GM21360 (cell line): ENCODE measurements at regions not wholly inside any gene's neighbourhood (a gene's known extent, or its start where the extent isn't known, plus 50 kb on each side); places are given as distances from the start of the nearest gene placed in this dataset.

Source experiments
- ATAC-seq: cut with Tn5 transposase; IDR thresholded peaks from one replicate; pipeline ENCODE4 v1.9.1; 2021; ENCODE audit warnings: mild to moderate bottlenecking, moderate library complexity; ENCODE audit not compliant: unreplicated experiment

DNA sequence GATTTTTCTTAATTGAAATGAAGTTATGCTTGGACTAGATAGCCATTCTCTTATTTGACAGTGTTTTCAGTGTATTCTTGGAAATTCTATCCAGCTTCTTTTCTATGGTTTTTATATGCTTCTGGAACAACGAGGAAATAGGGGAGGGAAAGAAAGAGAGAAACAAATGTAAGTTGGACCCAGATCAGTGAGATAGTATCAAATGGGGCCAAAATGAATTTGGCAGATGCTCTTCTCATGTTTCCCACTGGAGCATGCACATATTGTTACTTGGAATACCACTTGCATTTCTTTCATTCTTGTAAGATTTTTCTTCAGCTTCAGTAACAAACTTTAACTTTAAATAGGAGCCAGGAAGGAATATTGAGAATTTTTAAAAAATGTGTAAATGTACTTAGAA, 312.3 kb downstream of the PRL start:
- ATAC-seq = no peak

DNA sequence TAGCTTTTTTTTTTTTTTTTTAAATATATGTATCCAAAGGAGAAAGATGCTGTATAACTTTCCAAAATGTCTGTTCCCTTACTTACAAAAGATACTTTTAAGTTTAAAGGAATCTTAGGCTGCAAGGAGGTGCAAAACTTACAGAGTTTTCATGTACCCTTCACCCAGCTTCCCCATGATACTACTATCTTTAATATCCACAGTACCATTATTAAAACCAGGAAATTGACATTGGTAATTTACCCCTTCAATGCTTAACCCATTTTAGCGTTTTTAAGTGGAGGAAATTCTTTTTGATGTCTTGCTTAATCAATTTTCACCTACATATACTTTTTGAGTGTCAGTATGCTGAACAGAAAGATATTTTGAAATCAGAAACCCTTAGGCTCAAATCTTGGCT, 310.9 kb downstream of the PRL start:
- no peak for ATAC-seq

DNA sequence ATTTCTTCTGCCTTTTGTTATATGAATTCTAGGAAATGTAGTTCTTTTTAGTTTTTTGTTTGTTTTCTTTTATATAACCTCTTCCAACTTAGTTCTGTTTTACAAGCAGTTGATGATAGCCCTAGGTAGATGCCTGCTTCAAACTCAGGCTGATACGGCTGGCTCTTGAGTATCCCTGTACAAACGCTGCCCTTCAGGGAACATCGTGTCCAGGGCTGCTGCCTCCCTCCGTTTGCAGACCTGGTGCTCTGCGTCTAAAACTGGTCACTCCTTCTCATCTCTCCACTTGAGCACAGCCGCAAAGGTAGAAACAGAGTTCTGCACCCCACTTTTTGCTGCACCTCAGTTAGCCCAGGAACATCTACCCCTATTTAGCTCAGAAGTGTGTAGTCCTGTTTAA, 310.1 kb downstream of the PRL start:
- ATAC-seq = no peak

DNA sequence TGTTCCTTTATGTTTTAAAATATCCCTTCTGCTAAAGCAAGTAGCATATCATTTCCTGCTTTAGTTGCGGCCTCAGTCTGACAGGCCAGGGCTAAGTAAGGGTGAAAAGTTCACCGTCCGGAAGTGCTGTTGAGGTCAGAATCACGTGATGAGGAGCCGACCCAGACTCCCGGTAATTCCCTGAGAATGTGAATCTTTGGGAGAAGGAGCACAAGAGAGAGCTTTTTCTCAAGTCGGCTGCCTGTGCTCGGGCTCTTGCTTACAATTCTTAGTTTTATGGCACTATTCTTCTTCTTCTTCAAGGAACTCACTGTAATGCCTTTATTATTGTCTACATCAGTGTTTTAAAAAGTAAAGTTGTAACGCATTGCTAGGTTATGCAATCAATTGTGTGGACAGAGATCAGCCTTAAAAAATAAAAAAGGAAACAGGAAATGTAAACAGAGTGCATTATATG, 309.3 kb downstream of the PRL start:
- no peak for ATAC-seq

DNA sequence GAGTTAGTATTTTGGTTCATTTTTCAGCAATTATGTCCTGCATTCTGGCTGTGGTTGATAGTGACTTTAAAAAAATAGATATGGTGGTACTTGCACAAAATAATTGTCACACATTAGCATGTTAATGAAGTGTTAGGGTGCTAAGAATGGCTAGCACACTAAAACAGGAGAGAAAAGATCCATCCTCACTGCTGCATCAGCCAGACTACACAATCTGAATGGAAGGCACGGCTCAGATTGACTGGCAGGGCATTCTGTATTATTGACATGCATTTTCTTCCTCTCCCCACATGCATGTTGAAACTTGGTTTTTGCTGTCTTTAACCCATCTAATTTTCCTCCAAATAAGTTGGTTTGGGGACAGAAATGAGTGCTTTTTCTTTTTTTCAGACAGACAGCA, 306.3 kb downstream of the PRL start:
- ATAC-seq = no peak

GRCh38 chr6:21992178-21992967, 304.5 kb downstream of the PRL start:
- no peak for ATAC-seq

- no peak for ATAC-seq
Measured at GRCh38 chr6:21993841-21994240, 303.0 kb downstream of the PRL start.

GRCh38 chr6:21994821-21995220, 302.0 kb downstream of the PRL start:
- ATAC-seq = no peak

- ATAC-seq = no peak
Measured at GRCh38 chr6:21995318-21995717, 301.5 kb downstream of the PRL start.

DNA sequence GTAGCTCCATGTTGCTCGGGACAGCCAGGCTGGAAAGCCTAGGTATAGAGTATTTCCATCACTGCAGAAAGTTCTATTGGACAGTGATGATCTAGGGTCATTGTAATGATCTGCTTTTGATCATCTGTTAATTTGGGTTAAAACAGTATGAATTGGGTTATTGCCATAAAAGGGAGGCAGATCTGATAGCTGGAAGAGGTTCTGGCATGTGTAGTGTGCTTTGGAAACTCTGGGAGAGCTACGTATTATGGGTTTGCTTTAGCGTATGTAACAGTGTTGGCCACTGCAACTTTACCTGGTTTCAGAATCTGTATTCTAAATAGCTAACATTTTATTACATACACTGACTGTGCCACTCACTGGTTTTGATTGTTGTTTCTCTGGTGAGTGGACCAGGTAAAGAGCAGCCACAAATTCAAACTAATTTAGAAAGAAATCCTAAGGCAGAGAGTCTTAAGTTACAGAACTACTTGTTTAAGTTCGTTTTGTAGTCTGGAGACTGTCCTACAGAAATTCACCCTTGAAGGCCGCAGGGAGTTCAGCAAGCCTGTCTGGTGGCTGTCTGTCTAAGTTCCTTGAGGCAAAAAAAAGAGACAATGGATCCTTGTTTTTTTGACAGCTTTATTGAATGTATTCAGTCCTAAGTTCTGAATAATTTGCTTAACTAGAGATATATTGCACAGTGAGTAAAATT, 300.3 kb downstream of the PRL start:
- no peak for ATAC-seq

GRCh38 chr6:21997119-21998037, 299.5 kb downstream of the PRL start:
- ATAC-seq = no peak

DNA sequence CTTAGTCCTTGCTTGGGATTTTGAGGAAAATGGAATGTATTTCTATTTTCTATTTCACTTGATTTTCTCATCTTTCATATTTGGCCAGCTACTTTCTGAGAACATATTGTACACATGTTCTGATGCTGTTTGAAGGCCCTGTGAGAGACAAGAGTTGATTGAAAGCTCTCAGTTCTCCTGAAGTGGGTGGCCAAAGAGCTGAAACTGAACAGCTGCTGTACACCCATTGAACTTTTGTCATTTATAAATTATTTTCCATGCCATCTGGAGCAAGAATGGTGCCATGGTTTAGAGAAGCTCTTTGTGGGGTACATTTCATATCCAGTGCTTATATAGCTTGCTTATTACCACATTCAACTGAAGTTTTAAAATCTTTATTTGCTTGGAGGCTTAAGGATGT, 298.3 kb downstream of the PRL start:
- no peak for ATAC-seq

GRCh38 chr6:21999012-21999528, 297.8 kb downstream of the PRL start:
- no peak for ATAC-seq

DNA sequence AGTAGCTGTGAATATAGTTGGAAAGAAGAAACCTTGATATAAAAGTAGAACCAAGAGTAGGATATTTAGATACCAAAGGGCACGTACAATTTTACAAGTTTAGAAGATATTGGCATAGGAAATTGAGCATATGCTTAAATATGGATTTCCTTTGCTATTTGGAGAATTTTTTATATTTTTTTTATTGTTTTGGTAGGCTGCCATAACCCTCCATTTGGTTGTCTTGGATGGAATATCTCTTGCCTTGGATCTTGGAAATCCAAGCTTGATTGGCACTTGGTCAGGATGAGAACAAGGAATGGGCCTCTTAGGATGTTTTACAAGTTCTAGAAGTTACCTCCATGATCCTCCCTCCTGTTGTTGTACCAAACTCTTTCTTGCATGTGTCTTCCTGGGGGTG, 297.1 kb downstream of the PRL start:
- no peak for ATAC-seq

GRCh38 chr6:22001396-22002027, 295.3 kb downstream of the PRL start:
- ATAC-seq = no peak

DNA sequence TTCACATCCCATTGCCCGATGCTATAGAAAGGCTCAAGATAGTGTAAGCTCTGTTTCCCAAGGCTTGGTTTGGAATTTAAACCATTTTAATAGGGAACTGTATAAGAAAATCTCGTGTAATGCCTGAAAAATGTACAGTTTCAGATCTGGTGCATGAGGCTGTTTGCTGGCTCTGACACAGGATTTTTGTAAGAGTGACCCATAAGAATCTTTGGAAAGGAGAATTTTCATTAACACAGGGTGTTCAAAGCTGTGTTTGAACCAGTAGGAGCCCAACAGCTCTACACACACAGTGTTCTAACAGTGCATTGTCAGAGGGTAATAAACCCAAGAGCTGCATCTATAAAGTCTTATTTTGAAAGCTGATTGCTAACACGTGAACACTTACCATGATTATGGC, 293.5 kb downstream of the PRL start:
- no peak for ATAC-seq

DNA sequence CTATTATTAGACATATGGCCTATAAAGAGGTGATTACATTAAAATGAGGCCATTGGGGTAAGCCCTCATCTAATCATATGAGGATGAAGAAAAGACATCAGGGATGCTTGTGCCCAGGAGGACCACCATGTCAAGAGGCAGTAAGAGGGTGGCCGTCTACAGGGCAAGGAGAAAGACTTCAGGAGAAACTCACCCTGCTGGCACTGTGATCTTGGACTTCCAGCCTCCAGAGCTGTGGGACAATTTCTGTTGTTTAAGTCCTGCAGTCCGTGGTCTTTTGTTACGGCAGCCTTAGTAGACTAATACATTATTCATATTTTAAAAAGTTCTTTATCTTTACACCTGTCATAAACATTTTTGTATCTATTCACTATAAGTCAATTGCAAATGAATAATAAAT, 290.0 kb downstream of the PRL start:
- no peak for ATAC-seq

- no peak for ATAC-seq
Measured at GRCh38 chr6:22007469-22007868, 289.4 kb downstream of the PRL start.

GRCh38 chr6:22008248-22008836, 288.5 kb downstream of the PRL start:
- no peak for ATAC-seq

DNA sequence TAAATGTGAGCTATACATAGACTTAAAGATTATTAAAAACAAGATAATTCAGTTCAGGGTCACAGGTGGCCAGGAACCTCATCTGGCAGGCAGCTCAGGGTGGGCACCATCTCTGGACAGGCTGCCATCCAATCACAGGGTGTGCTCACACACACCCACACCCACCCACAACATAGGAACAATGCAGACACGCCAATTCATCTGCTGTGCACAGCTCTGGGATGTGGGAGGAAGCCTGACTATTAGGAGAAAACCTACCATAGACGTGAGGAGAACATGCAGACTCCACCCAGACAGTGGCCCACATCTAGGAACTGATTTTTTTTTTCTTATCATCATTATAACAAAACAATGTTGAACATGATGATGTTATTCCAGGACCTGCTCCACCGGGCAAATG, 286.7 kb downstream of the PRL start:
- ATAC-seq = no peak
